PFSK-1 (cell line): ENCODE measurements at regions not wholly inside any gene's neighbourhood (a gene's known extent, or its start where the extent isn't known, plus 50 kb on each side); places are given as distances from the start of the nearest gene placed in this dataset.

Experiments used
- FOXP2 ChIP-seq: optimal IDR thresholded peaks from 2 replicates; pipeline ENCODE3; 2011; ENCODE audit warnings: borderline replicate concordance, control low read depth, inconsistent platforms; ENCODE audit not compliant: insufficient read depth; ENCODE audit errors: extremely low read length, extremely low read depth
- POLR2AphosphoS5 ChIP-seq: IDR thresholded peaks from 2 replicates; pipeline ENCODE4 v1.6.1; 2012; ENCODE audit warnings: low read depth, mild to moderate bottlenecking, control low read depth, low read length, moderate library complexity
- REST ChIP-seq, 2 experiments: IDR thresholded peaks; 2 replicates each; pipeline versions ENCODE4 v1.6.1 to v1.8.0; 2011 to 2012; ENCODE audit warnings: low read depth in 2 of 2, low read length in 2 of 2, control low read depth in 1 of 2, inconsistent platforms in 1 of 2, mild to moderate bottlenecking in 1 of 2, moderate library complexity in 1 of 2; ENCODE audit not compliant: insufficient read depth in 1 of 2
- SIN3A ChIP-seq: IDR thresholded peaks from 2 replicates; pipeline ENCODE4 v1.6.1; 2012; ENCODE audit warnings: mild to moderate bottlenecking, low read length, moderate library complexity, borderline replicate concordance; ENCODE audit not compliant: insufficient read depth
- TAF1 ChIP-seq: IDR thresholded peaks from 2 replicates; pipeline ENCODE4 v1.6.1; 2012; ENCODE audit warnings: low read length, control low read depth, borderline replicate concordance; ENCODE audit not compliant: insufficient read depth

DNA sequence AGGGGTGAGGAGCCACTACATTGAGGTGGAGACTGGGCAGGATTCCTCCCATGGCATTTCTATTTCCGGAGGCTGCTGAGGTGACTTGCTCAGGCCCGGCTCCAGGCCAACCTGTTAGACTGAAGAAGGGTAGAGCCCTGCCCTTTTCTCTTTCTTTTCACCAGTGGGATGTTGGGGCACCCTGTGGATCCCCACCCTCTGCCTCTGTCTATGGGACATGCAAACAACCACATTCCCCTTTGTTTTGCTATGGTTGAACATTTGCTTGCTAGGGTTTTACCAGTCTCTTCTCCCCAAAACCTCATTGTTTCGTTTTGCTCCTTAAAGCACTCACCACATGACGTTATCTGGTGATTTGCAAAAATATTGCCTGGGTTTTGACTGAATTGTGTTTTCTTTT, 183.3 kb downstream of the ARL4C start:
- no peak for TF ChIP-seq POLR2AphosphoS5
- no peak for TF ChIP-seq SIN3A
- no peak for TF ChIP-seq FOXP2
- TF ChIP-seq TAF1, result no peak
- no peak for TF ChIP-seq REST (IDR thresholded peaks at IDR 0.05; ENCODE audit: insufficient read depth in 1 of 2, low read depth in 2 of 2, low read length in 2 of 2)

- TF ChIP-seq TAF1 (no peak), REST (IDR thresholded peaks at IDR 0.05; ENCODE audit: insufficient read depth in 1 of 2, low read depth in 2 of 2, low read length in 2 of 2) (no peak), POLR2AphosphoS5 (no peak), SIN3A (no peak), FOXP2 (no peak)
Measured at GRCh38 chr2:234310166-234310565, 186.7 kb downstream of the ARL4C start.

DNA sequence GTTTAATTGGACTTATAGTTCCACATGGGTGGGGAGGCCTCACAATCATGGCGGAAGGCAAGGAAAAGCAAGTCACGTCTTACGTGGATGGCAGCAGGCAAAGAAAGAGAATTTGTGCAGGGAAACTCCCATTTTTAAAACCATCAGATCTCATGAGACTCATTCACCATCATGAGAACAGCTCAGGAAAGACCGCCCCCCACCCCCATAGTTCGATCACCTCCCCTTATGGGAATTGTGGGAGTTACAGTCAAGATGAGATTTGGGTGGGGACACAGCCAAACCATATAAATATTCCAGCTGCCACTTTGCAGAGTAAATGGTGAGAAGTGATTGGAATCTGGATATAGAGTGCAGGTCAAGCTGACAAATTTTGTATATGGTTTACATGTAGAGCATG, 187.4 kb downstream of the ARL4C start:
- TF ChIP-seq POLR2AphosphoS5, result no peak
- no peak for TF ChIP-seq TAF1
- no peak for TF ChIP-seq FOXP2
- no peak for TF ChIP-seq REST (IDR thresholded peaks at IDR 0.05; ENCODE audit: insufficient read depth in 1 of 2, low read depth in 2 of 2, low read length in 2 of 2)
- TF ChIP-seq SIN3A, result no peak

DNA sequence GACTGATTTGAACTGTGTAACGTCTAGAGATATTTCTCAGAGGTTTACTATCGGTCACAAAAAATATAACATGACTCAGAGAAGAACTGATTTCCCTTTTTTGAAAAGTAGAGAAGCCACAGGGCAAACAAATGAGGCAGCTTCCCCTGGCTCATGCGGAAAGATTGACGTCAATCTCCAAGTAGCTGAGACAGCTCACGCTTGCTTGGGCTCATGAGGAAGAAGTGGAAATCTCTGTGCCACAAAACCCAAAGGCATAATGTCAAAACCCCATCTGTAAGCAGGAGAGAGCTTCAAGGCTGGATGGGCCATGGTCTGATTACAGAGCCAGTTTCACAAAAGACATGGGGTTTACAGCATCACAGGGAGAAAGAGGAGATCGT, 188.1 kb downstream of the ARL4C start:
- no peak for TF ChIP-seq SIN3A
- no peak for TF ChIP-seq REST (IDR thresholded peaks at IDR 0.05; ENCODE audit: insufficient read depth in 1 of 2, low read depth in 2 of 2, low read length in 2 of 2)
- TF ChIP-seq FOXP2, result no peak
- TF ChIP-seq TAF1, result no peak
- TF ChIP-seq POLR2AphosphoS5, result no peak

GRCh38 chr2:234308073-234308812, 188.6 kb downstream of the ARL4C start:
- no peak for TF ChIP-seq TAF1
- no peak for TF ChIP-seq POLR2AphosphoS5
- no peak for TF ChIP-seq REST (IDR thresholded peaks at IDR 0.05; ENCODE audit: insufficient read depth in 1 of 2, low read depth in 2 of 2, low read length in 2 of 2)
- TF ChIP-seq SIN3A, result no peak
- no peak for TF ChIP-seq FOXP2
